A549 (cell line): ENCODE measurements at regions not wholly inside any gene's neighbourhood (a gene's known extent, or its start where the extent isn't known, plus 50 kb on each side); places are given as distances from the start of the nearest gene placed in this dataset.

Experiments
- ATAC-seq, 2 experiments: fragments of 200-7000 bp in 1 of 2; fragments of >200 bp in 1 of 2; cut with Nextera tagmentation in 1 of 2; cut with Tn5 transposase in 1 of 2; 3 replicates each; pipeline versions ENCODE4 v1.8.0 to v1.9.1; 2018 to 2020; ENCODE audit warnings: mild to moderate bottlenecking in 1 of 2, moderate library complexity in 1 of 2
- CTCF ChIA-PET: fragments of 300-600 bp; sonication (Branson Sonifier 250); formaldehyde crosslinking; extraction: SDS; loops from one replicate; lab custom pipeline; 2021; ENCODE audit warnings: antibody characterized with exemption, inconsistent platforms; lab: Yijun Ruan, JAX
- POLR2A ChIA-PET: fragments of 350-600 bp; formaldehyde crosslinking; extraction: SDS; loops from one replicate; lab custom pipeline; 2021; ENCODE audit warnings: antibody characterized with exemption, inconsistent platforms; lab: Yijun Ruan, JAX
- DNase-seq, 2 experiments: peaks; one replicate each; pipeline versions ENCODE4 v3.0.0 to v3.0.0-alpha.2; 2011 to 2016; ENCODE audit warnings: low read depth in 1 of 2, low spot score in 1 of 2
- FAIRE-seq: peaks from 2 replicates; lab custom pipeline; 2011; peaks lifted over from hg19 to GRCh38; lab: Jason Lieb, UNC
- H3K27ac ChIP-seq, 2 experiments: fragments of >200 bp; sonication (Bioruptor Twin); formaldehyde crosslinking; 3 replicates each; pipeline ENCODE4 v1.5.1; 2016 to 2017
- H3K4me1 ChIP-seq: fragments of >200 bp; sonication (Bioruptor Twin); formaldehyde crosslinking; 3 replicates; pipeline ENCODE4 v1.6.1; 2016
- H3K4me2 ChIP-seq: fragments of >200 bp; sonication (Bioruptor Twin); formaldehyde crosslinking; 3 replicates; pipeline ENCODE4 v1.6.1; 2016
- H3K4me3 ChIP-seq: fragments of >200 bp; sonication (Bioruptor Twin); formaldehyde crosslinking; 3 replicates; pipeline ENCODE4 v1.5.1; 2016
- H3K9me3 ChIP-seq: fragments of >200 bp; sonication (Bioruptor Twin); formaldehyde crosslinking; 3 replicates; pipeline ENCODE4 v1.6.1; 2016
- CHD4 ChIP-seq: fragments of 200-600 bp; sonication (generic); IDR thresholded peaks from 2 replicates; pipeline ENCODE4 v1.6.1; 2016; ENCODE audit warnings: antibody characterized with exemption, mild to moderate bottlenecking, borderline replicate concordance
- CTCF ChIP-seq: fragments of >200 bp; sonication (Bioruptor Twin); formaldehyde crosslinking; IDR thresholded peaks from 3 replicates; pipeline ENCODE4 v1.5.1; 2016
- ELK1 ChIP-seq: fragments of 150-350 bp; IDR thresholded peaks from 2 replicates; pipeline ENCODE4 v1.6.1; 2014; ENCODE audit warnings: low read depth, mild to moderate bottlenecking, low read length
- FOSL2 ChIP-seq, 2 experiments: fragments of 450-650 bp in 1 of 2; fragments of >200 bp in 1 of 2; sonication (Bioruptor Twin) in 1 of 2; formaldehyde crosslinking; IDR thresholded peaks; 2 replicates each; pipeline versions ENCODE4 v1.5.0 to v1.6.1; 2016 to 2020; ENCODE audit warnings: mild to moderate bottlenecking in 1 of 2, moderate library complexity in 1 of 2
- MAX ChIP-seq: IDR thresholded peaks from 2 replicates; pipeline ENCODE4 v1.6.1; 2012
- NPAS2 ChIP-seq: fragments of 250-450 bp; sonication (Bioruptor Pico); IDR thresholded peaks from 2 replicates; pipeline ENCODE4 v1.8.0; 2022; ENCODE audit warnings: mild to moderate bottlenecking, moderate library complexity, borderline replicate concordance
- PHF8 ChIP-seq: fragments of 200-600 bp; sonication (generic); IDR thresholded peaks from 2 replicates; pipeline ENCODE4 v1.6.1; 2016; ENCODE audit warnings: low read depth, mild to moderate bottlenecking, antibody characterized with exemption, moderate library complexity, borderline replicate concordance
- REST ChIP-seq: fragments of 200-600 bp; sonication (generic); IDR thresholded peaks from 2 replicates; pipeline ENCODE4 v1.6.1; 2016; ENCODE audit warnings: antibody characterized with exemption, mild to moderate bottlenecking, moderate library complexity
- TFCP2L1 ChIP-seq: fragments of 250-450 bp; sonication (Bioruptor Pico); IDR thresholded peaks from 2 replicates; pipeline ENCODE4 v1.5.0; 2021; ENCODE audit warnings: mild to moderate bottlenecking
- WGBS: methylation state at CpG from one replicate; pipeline ENCODE4 v1.1.6; 2017; ENCODE audit errors: missing lambda C conversion rate; 5-methylcytosine and 5-hydroxymethylcytosine counted together
- small RNA-seq, 6 experiments: library from RNA; depleted of rRNA; stranded (forward); fragments of <200 nt; gene quantifications; one replicate each; pipeline ENCODE3, GENCODE V24; 2012

GRCh38 chr9:74431467-74431866, 65.7 kb upstream of the RORB start:
- TF ChIP-seq PHF8: no peak
- TF ChIP-seq MAX: no peak
- no peak for TF ChIP-seq REST
- no peak for TF ChIP-seq TFCP2L1 (CRISPR knock-in tag)
- no peak for TF ChIP-seq CTCF
- TF ChIP-seq CHD4: no peak
- TF ChIP-seq, all 56 proteins: peak for 0
- ChIA-PET CTCF (no interaction called here), POLR2A (no interaction called here)
- no peak overlapping the region for H3K27ac ChIP-seq
- no peak for ATAC-seq
- no peak for FAIRE-seq
- 44% methylated on average over 1 of the region's 1 CpG for WGBS
- H3K4me2 ChIP-seq: no peak overlapping the region
- DNase-seq: no peak
- no peaks in the 10 kb centered on the region for H3K4me1 ChIP-seq
- no peaks in the 10 kb centered on the region for H3K9me3 ChIP-seq
- H3K4me3 ChIP-seq: no peak overlapping the region

GRCh38 chr9:74443036-74443750, 53.9 kb upstream of the RORB start:
- FAIRE-seq (no peak), ATAC-seq (no peak), DNase-seq (no peak)
- TF ChIP-seq ELK1: no peak
- no peak for TF ChIP-seq FOSL2 (IDR thresholded peaks at IDR 0.05)
- TF ChIP-seq FOSL2 (CRISPR knock-in tag; IDR thresholded peaks at IDR 0.05): peak; percentile 29; the same call in 1 of the 2 replicates
- Histone ChIP-seq H3K4me3 (no peak overlapping the region), H3K4me1 (no peaks in the 10 kb centered on the region), H3K4me2 (no peak overlapping the region), H3K27ac (no peak overlapping the region), H3K9me3 (no peaks in the 10 kb centered on the region)
- 0% methylated on average over 2 of the region's 2 CpGs for WGBS
- CTCF ChIA-PET: interaction anchor here (0.8 kb wide), 1 partner anchor 9 kb away, joined by 3 read pairs; no protein-coding TSS in a partner anchor
- POLR2A ChIA-PET: no interaction called here

GRCh38 chr9:74444369-74444768, 52.8 kb upstream of the RORB start:
- WGBS: 69% methylated on average over 6 of the region's 6 CpGs
- CTCF ChIA-PET: interaction anchor here (0.8 kb wide), 1 partner anchor 10 kb away, joined by 3 read pairs; no protein-coding TSS in a partner anchor
- H3K4me2 ChIP-seq: no peak overlapping the region
- ATAC-seq: no peak
- DNase-seq: no peak
- no peak for FAIRE-seq
- POLR2A ChIA-PET: no interaction called here
- no peak overlapping the region for H3K27ac ChIP-seq
- no peak for TF ChIP-seq NPAS2 (CRISPR knock-in tag)
- H3K4me1 ChIP-seq: no peaks in the 10 kb centered on the region
- H3K9me3 ChIP-seq: no peaks in the 10 kb centered on the region
- H3K4me3 ChIP-seq: no peak overlapping the region

Small RNA genes in the stretch of these regions (small RNA-seq; reads per million reads assigned to genes)
- gene RNA5SP286: 0 to 10.7 (median 2.6) reads per million in 6 experiments
